Omental fat pad (tissue), 3 donors: ENCODE measurements at regions not wholly inside any gene's neighbourhood (a gene's known extent, or its start where the extent isn't known, plus 50 kb on each side); places are given as distances from the start of the nearest gene placed in this dataset.

Source experiments
- ATAC-seq: fragments of 150-250 bp; one replicate; pipeline ENCODE4 v1.9.1; 2016; ENCODE audit warnings: mild to moderate bottlenecking, moderate library complexity; ENCODE audit not compliant: low FRiP score
- DNase-seq: peaks from one replicate; pipeline ENCODE4 v3.0.0-alpha.2; 2019; ENCODE audit warnings: low spot score
- CTCF ChIP-seq, 3 donors: fragments of 450-650 bp; IDR thresholded peaks; one replicate each; pipeline ENCODE4 v1.5.1; 2016 to 2017; ENCODE audit warnings: antibody characterized with exemption in 3 of 3, mild to moderate bottlenecking in 3 of 3, moderate library complexity in 2 of 3

GRCh38 chr14:85813040-85813439 is 283.1 kb downstream of the FLRT2 start:
- ATAC-seq: no peak
- no peak for TF ChIP-seq CTCF (IDR thresholded peaks at IDR 0.05)
- DNase-seq: no peak

- ATAC-seq: no peak
- DNase-seq: no peak
- TF ChIP-seq CTCF (IDR thresholded peaks at IDR 0.05): no peak
These were observed 281.4 kb downstream of the FLRT2 start for GRCh38 chr14:85811340-85811739.

- DNase-seq: no peak
- TF ChIP-seq CTCF (IDR thresholded peaks at IDR 0.05): no peak
- ATAC-seq: no peak
These were observed 269.7 kb downstream of the FLRT2 start for GRCh38 chr14:85799668-85800067.

- ATAC-seq (no peak), DNase-seq (no peak)
- TF ChIP-seq CTCF (IDR thresholded peaks at IDR 0.05): no peak
These were observed 268.9 kb downstream of the FLRT2 start for GRCh38 chr14:85798856-85799255.

- no peak for DNase-seq
- TF ChIP-seq CTCF (IDR thresholded peaks at IDR 0.05): no peak
- no peak for ATAC-seq
These were observed 263.6 kb downstream of the FLRT2 start for GRCh38 chr14:85793533-85793932.

DNA sequence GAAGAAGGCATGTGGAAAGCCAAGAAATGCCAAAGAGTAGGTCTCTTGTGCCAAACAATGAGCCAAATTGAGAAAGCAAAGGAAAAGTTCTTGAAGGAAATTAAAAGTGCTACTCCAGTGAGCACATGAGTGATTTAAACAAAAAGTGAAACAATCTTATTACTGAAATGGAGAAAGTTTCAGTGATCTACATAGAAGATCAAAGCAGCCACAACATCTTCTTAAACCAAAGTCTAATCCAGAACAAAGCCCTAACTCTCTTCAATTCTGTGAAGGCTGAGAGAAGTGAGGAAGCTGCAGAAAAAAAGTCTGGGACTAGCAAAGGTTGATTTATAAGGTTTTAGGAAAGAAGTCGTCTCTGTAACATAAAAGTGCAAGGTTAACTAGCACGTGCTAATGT is 259.6 kb downstream of the FLRT2 start:
- no peak for TF ChIP-seq CTCF (IDR thresholded peaks at IDR 0.05)
- DNase-seq: no peak
- ATAC-seq: no peak

DNA sequence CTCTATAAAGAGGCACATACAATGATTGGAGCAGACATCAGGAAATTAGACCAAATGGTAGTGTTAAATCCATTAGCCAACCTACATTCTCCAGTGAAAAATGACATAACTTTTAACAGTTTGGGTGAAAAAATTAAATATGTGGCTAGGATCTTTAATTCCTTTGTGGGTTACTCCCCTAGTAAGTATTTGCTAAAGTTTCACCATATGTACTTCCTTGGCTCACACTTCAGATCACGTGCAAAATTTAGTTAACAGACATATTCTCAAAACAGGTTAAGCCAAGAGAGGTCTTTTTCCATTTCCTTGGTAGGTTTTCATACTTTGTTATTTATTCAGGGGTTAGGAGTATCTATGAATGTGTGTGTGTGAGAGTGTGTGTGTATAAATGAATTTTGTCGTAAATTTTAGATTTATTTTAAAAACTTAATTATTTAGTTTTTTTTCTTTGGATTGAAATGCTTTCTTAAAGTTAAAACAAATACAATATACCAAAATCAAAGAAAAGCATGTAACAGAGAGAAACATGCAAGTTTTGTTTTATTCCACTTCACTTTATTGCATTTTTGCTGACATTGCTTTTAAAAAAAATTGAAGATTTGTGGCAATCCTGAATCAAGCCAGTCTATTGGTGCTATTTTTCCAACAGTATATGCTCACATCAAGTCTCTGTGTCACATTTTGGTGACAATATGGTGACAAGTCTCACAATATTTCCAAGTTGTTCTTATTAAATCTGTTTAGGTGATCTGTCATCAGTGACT is 258.7 kb downstream of the FLRT2 start:
- DNase-seq (no peak), ATAC-seq (no peak)
- no peak for TF ChIP-seq CTCF (IDR thresholded peaks at IDR 0.05)
